Brain microvascular endothelial cell (primary cell): ENCODE measurements at regions not wholly inside any gene's neighbourhood (a gene's known extent, or its start where the extent isn't known, plus 50 kb on each side); places are given as distances from the start of the nearest gene placed in this dataset.
A peak's percentile ranks its signal among the peaks of the same experiment; 100 is the strongest.

Experiments
- DNase-seq: peaks from one replicate; pipeline ENCODE4 v3.0.0-alpha.2; 2020
- H3K27ac ChIP-seq: fragments of 250-450 bp; sonication (Bioruptor Pico); 2 replicates; pipeline ENCODE4 v1.5.1; 2020; ENCODE audit warnings: mild to moderate bottlenecking, moderate library complexity
- H3K27me3 ChIP-seq: fragments of 250-450 bp; sonication (Bioruptor Pico); replicated peaks from 2 replicates; pipeline ENCODE4 v1.5.1; 2020; ENCODE audit warnings: mild to moderate bottlenecking
- H3K36me3 ChIP-seq: fragments of 250-450 bp; sonication (Bioruptor Pico); replicated peaks from 2 replicates; pipeline ENCODE4 v1.5.1; 2020; ENCODE audit warnings: mild to moderate bottlenecking
- H3K4me3 ChIP-seq: 2 replicates; pipeline ENCODE4 v1.5.1; 2011; ENCODE audit warnings: low read depth, mild to moderate bottlenecking, control low read depth, low read length, moderate library complexity
- in situ Hi-C: cut with HindIII; loops from 2 replicates; pipeline ENCODE4 v1.10.0; 2017; ENCODE audit warnings: low sequenced_read_pairs, low pct_ligation_motif_present
- TF ChIP-seq, protein P1 (sequence below): IDR thresholded peaks from 2 replicates; pipeline ENCODE4 v1.5.1; 2011; ENCODE audit warnings: low read depth, mild to moderate bottlenecking, moderate library complexity, low read length, control low read depth, inconsistent platforms; ENCODE audit errors: missing control alignments

DNA sequence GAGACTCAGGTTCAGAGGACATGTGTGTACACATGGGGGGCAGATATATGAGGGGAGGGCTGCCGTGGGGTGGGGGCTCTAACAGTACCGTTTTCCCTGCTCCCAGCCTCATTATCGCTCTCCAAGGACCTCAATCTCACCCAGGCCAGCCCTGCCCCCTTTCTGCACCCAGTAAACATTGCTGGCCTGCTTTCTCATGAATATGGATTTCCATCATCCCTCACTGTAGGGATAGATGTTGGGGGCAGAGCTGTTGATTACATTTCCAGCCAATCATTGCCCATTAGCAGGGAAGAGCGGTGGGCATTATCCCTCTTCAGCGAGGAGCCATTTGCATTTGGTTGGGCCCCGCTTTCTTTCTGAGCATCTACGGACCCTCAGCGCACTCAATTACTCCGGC, 273.8 kb downstream of the RPS6KC1 start:
- in situ Hi-C loops: no loop called here
- no peak for DNase-seq
- Histone ChIP-seq H3K36me3 (no peaks in the 10 kb centered on the region), H3K4me3 (no peak overlapping the region), H3K27ac (no peak overlapping the region), H3K27me3 (no peaks in the 10 kb centered on the region)
- TF ChIP-seq, protein P1, sequence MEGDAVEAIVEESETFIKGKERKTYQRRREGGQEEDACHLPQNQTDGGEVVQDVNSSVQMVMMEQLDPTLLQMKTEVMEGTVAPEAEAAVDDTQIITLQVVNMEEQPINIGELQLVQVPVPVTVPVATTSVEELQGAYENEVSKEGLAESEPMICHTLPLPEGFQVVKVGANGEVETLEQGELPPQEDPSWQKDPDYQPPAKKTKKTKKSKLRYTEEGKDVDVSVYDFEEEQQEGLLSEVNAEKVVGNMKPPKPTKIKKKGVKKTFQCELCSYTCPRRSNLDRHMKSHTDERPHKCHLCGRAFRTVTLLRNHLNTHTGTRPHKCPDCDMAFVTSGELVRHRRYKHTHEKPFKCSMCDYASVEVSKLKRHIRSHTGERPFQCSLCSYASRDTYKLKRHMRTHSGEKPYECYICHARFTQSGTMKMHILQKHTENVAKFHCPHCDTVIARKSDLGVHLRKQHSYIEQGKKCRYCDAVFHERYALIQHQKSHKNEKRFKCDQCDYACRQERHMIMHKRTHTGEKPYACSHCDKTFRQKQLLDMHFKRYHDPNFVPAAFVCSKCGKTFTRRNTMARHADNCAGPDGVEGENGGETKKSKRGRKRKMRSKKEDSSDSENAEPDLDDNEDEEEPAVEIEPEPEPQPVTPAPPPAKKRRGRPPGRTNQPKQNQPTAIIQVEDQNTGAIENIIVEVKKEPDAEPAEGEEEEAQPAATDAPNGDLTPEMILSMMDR: no peak

- H3K27me3 ChIP-seq: no peaks in the 10 kb centered on the region
- in situ Hi-C loops: no loop called here
- H3K4me3 ChIP-seq: no peak overlapping the region
- no peaks in the 10 kb centered on the region for H3K36me3 ChIP-seq
- TF ChIP-seq, protein P1: no peak
- DNase-seq: no peak
- no peak overlapping the region for H3K27ac ChIP-seq
These were observed 274.4 kb downstream of the RPS6KC1 start for GRCh38 chr1:213325482-213325881.

DNA sequence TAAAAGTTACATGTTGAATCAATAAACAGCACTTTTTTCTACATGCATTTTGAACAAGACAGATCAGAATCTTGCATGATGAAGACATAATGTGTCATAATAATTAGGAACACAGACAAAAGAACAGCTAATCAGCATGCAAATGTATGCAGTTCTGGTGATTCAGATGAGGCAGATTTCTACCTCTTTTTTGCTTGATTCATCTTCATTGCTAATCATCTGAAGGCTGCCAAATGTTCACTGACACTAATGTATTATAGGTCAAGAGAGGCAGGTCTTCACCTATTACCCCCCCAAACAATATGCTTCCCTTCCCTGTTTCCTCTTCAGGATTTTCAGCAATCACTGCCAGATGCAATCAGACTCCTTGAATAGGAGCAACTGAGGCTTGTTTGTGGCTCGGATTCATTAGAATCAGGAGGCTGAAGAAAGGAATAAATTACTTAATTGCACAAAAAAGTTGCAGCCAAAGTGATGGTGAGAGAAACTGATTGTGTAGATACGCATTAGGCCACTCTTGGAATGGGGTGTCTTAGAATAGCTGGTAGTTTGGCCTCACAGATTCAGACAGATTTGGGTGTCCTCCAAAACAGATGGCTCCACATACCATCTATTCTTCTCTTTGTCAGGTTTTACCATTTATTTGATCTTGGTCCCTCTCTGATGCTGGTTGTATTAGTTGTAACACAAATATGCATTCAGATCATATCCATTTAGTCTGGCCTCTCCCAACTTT, 275.4 kb downstream of the RPS6KC1 start:
- TF ChIP-seq, protein P1: no peak
- Histone ChIP-seq H3K27ac (no peak overlapping the region), H3K4me3 (no peak overlapping the region), H3K36me3 (no peaks in the 10 kb centered on the region), H3K27me3 (no peaks in the 10 kb centered on the region)
- in situ Hi-C loops: no loop called here
- DNase-seq: no peak

DNA sequence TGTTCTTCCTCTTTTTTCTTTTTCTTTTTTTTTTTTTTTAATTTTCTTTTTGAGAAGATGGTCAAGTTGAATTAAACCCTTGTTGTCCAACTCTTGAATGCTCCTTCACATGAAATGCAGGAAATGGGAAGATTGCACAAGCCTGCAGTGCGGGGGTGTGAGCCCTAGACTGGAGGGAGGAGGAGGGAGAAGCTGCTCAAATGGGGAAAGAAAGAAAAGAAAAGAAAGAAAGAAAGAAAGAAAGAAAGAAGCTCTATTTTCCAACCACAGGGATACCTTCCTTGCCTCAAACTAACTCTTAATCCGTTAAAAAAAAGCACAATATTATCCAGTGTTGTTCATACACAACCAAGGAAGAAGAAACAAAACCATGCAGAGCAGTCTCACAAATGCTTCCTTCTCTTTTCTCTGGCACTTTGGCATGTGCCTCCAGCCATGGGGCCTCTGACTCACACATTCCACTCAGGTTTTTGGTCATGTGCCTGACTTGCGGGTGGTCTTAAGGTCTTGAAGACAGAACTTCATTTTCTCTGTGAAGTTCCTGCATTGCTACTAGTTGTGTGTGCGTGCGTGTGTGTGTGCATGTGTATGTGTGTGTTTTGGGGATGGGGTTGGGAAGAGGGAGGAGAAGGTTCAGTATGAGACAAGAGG, 276.1 kb downstream of the RPS6KC1 start:
- Histone ChIP-seq H3K4me3 (peak overlapping the region; percentile 1), H3K27me3 (no peaks in the 10 kb centered on the region), H3K27ac (peak overlapping the region; percentile 28), H3K36me3 (no peaks in the 10 kb centered on the region)
- peak; percentile 75 for DNase-seq
- in situ Hi-C loops: no loop called here
- TF ChIP-seq, protein P1: no peak

GRCh38 chr1:213329406-213330008, 278.5 kb downstream of the RPS6KC1 start:
- in situ Hi-C loops: no loop called here
- H3K27ac ChIP-seq: no peak overlapping the region

More at GRCh38 chr1:213329406-213330008, 278.5 kb downstream of the RPS6KC1 start:
- no peaks in the 10 kb centered on the region for H3K27me3 ChIP-seq
- TF ChIP-seq, protein P1: no peak
- no peaks in the 10 kb centered on the region for H3K36me3 ChIP-seq
- no peak overlapping the region for H3K4me3 ChIP-seq
- no peak for DNase-seq
